NB4 (cell line): ENCODE measurements at regions not wholly inside any gene's neighbourhood (a gene's known extent, or its start where the extent isn't known, plus 50 kb on each side); places are given as distances from the start of the nearest gene placed in this dataset.

Experiments
- CTCF ChIP-seq: IDR thresholded peaks from one replicate; pipeline ENCODE4 v1.5.1; 2012; ENCODE audit warnings: low read depth, low read length
- POLR2A ChIP-seq: IDR thresholded peaks from 2 replicates; pipeline ENCODE4 v1.6.1; 2011; ENCODE audit warnings: mild to moderate bottlenecking; ENCODE audit not compliant: insufficient read length; ENCODE audit errors: extremely low read depth

GRCh38 chr4:33395731-33396485 is 2675.7 kb downstream of the PCDH7 start:
- TF ChIP-seq POLR2A (no peak), CTCF (no peak)
